ENCODE measurements at regions not wholly inside any gene's neighbourhood (a gene's known extent, or its start where the extent isn't known, plus 50 kb on each side); places are given as distances from the start of the nearest gene placed in this dataset.

- 89 to 91% methylated on average over 5 of the region's 5 CpGs for WGBS, 2 donors
- H3K4me1 ChIP-seq: no peaks in the 10 kb centered on the region
- no peak for ATAC-seq
- TF ChIP-seq CTCF (IDR thresholded peaks at IDR 0.05): no peak
- intact Hi-C loops (cut with DNase I): loop anchor here in 1 of 10 donors (5.0 kb wide), 1 partner anchor 177 kb away; no protein-coding TSS in a partner anchor
- DNase-seq: no peak
- H3K9me3 ChIP-seq: no peaks in the 10 kb centered on the region
- H3K36me3 ChIP-seq: no peaks in the 10 kb centered on the region
- no peak overlapping the region for H3K27ac ChIP-seq
- H3K4me3 ChIP-seq: no peak overlapping the region
- H3K27me3 ChIP-seq: no peaks in the 10 kb centered on the region
Measured at GRCh38 chr21:16159213-16159970, 429.6 kb downstream of the USP25 start.

- ATAC-seq: no peak
- H3K9me3 ChIP-seq: no peaks in the 10 kb centered on the region
- WGBS, 2 donors: 89 to 93% methylated on average over 2 of the region's 2 CpGs
- H3K27me3 ChIP-seq: no peaks in the 10 kb centered on the region
- H3K27ac ChIP-seq: no peak overlapping the region
- no peak overlapping the region for H3K4me3 ChIP-seq
- H3K36me3 ChIP-seq: no peaks in the 10 kb centered on the region
- TF ChIP-seq CTCF (IDR thresholded peaks at IDR 0.05): no peak
- no peaks in the 10 kb centered on the region for H3K4me1 ChIP-seq
- intact Hi-C loops (cut with DNase I): loop anchor here in 1 of 10 donors (5.0 kb wide), 1 partner anchor 178 kb away; no protein-coding TSS in a partner anchor
- DNase-seq: no peak
Measured at GRCh38 chr21:16159971-16160350, 430.2 kb downstream of the USP25 start.

GRCh38 chr21:16162953-16163352, 433.2 kb downstream of the USP25 start:
- ATAC-seq (no peak), DNase-seq (no peak)
- Histone ChIP-seq H3K36me3 (no peaks in the 10 kb centered on the region), H3K27me3 (no peaks in the 10 kb centered on the region), H3K27ac (no peak overlapping the region), H3K4me1 (no peaks in the 10 kb centered on the region), H3K4me3 (no peak overlapping the region), H3K9me3 (no peaks in the 10 kb centered on the region)
- intact Hi-C loops (cut with DNase I): no loop called here
- no peak for TF ChIP-seq CTCF (IDR thresholded peaks at IDR 0.05)
- WGBS, 2 donors: 92 to 96% methylated on average over 2 of the region's 2 CpGs

- WGBS, 2 donors: 80 to 90% methylated on average over 4 of the region's 4 CpGs
- no peak overlapping the region for H3K4me3 ChIP-seq
- no peaks in the 10 kb centered on the region for H3K4me1 ChIP-seq
- no peaks in the 10 kb centered on the region for H3K9me3 ChIP-seq
- TF ChIP-seq CTCF (IDR thresholded peaks at IDR 0.05): no peak
- DNase-seq (no peak), ATAC-seq (no peak)
- intact Hi-C loops (cut with DNase I): loop anchor here in 1 of 10 donors (5.0 kb wide), 1 partner anchor 37 kb away; no protein-coding TSS in a partner anchor
- no peak overlapping the region for H3K27ac ChIP-seq
- no peaks in the 10 kb centered on the region for H3K27me3 ChIP-seq
- no peaks in the 10 kb centered on the region for H3K36me3 ChIP-seq
Measured at GRCh38 chr21:16169102-16169511, 439.3 kb downstream of the USP25 start.
